Liver (tissue), 3 donors: ENCODE measurements at regions not wholly inside any gene's neighbourhood (a gene's known extent, or its start where the extent isn't known, plus 50 kb on each side); places are given as distances from the start of the nearest gene placed in this dataset.

Experiments
- CTCF ChIP-seq: fragments of 150-350 bp; IDR thresholded peaks from 2 replicates; pipeline ENCODE4 v1.5.1; 2017; ENCODE audit warnings: improper control_type of control experiment, low read depth, low read length; ENCODE audit not compliant: missing input control
- JUND ChIP-seq, 2 donors: IDR thresholded peaks; 2 replicates each; pipeline ENCODE4 v1.6.1; 2016; ENCODE audit warnings: antibody characterized with exemption in 2 of 2
- RAD21 ChIP-seq, 2 donors: IDR thresholded peaks; 2 replicates each; pipeline ENCODE4 v1.6.1; 2016; ENCODE audit warnings: antibody characterized with exemption in 2 of 2, mild to moderate bottlenecking in 2 of 2
- TF ChIP-seq, protein P1 (sequence below): IDR thresholded peaks from 2 replicates; pipeline ENCODE4 v1.6.1; 2016; ENCODE audit warnings: antibody characterized with exemption
- TF ChIP-seq, protein P2 (sequence below): IDR thresholded peaks from 2 replicates; pipeline ENCODE4 v1.6.1; 2016; ENCODE audit warnings: antibody characterized with exemption
- TF ChIP-seq, protein P3 (sequence below): IDR thresholded peaks from 2 replicates; pipeline ENCODE4 v1.6.1; 2016; ENCODE audit warnings: antibody characterized with exemption, mild to moderate bottlenecking
- TF ChIP-seq, protein P4 (sequence below): IDR thresholded peaks from 2 replicates; pipeline ENCODE4 v1.6.1; 2016; ENCODE audit warnings: antibody characterized with exemption
- donor health status: healthy.
- donor health status: healthy.

DNA sequence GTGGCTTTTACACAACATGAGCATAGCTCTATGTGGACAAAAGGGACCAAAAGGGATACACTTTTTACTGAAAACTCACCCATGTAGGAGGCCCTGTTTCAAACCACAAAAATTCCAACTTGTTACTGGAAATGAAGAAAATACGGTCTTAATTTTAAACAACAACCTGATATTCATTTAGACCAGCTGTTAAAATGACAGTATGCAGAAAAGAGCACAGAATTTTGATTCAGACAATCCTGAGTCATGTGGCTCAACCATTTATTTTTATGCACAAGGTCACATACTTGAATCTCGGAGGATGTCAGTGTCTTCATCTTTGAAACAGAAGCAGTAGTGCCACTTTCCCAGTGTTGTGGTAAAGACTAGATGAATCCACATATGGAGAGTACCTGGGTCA lies 426.5 kb upstream of the NFE2L3 start:
- TF ChIP-seq, protein P1, sequence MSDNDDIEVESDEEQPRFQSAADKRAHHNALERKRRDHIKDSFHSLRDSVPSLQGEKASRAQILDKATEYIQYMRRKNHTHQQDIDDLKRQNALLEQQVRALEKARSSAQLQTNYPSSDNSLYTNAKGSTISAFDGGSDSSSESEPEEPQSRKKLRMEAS, result no peak
- TF ChIP-seq CTCF (no peak), JUND (IDR thresholded peaks at IDR 0.05) (no peak), RAD21 (IDR thresholded peaks at IDR 0.05) (no peak)
- TF ChIP-seq, protein P2, sequence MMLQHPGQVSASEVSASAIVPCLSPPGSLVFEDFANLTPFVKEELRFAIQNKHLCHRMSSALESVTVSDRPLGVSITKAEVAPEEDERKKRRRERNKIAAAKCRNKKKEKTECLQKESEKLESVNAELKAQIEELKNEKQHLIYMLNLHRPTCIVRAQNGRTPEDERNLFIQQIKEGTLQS, result no peak
- TF ChIP-seq, protein P3, sequence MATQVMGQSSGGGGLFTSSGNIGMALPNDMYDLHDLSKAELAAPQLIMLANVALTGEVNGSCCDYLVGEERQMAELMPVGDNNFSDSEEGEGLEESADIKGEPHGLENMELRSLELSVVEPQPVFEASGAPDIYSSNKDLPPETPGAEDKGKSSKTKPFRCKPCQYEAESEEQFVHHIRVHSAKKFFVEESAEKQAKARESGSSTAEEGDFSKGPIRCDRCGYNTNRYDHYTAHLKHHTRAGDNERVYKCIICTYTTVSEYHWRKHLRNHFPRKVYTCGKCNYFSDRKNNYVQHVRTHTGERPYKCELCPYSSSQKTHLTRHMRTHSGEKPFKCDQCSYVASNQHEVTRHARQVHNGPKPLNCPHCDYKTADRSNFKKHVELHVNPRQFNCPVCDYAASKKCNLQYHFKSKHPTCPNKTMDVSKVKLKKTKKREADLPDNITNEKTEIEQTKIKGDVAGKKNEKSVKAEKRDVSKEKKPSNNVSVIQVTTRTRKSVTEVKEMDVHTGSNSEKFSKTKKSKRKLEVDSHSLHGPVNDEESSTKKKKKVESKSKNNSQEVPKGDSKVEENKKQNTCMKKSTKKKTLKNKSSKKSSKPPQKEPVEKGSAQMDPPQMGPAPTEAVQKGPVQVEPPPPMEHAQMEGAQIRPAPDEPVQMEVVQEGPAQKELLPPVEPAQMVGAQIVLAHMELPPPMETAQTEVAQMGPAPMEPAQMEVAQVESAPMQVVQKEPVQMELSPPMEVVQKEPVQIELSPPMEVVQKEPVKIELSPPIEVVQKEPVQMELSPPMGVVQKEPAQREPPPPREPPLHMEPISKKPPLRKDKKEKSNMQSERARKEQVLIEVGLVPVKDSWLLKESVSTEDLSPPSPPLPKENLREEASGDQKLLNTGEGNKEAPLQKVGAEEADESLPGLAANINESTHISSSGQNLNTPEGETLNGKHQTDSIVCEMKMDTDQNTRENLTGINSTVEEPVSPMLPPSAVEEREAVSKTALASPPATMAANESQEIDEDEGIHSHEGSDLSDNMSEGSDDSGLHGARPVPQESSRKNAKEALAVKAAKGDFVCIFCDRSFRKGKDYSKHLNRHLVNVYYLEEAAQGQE, result no peak
- TF ChIP-seq, protein P4, sequence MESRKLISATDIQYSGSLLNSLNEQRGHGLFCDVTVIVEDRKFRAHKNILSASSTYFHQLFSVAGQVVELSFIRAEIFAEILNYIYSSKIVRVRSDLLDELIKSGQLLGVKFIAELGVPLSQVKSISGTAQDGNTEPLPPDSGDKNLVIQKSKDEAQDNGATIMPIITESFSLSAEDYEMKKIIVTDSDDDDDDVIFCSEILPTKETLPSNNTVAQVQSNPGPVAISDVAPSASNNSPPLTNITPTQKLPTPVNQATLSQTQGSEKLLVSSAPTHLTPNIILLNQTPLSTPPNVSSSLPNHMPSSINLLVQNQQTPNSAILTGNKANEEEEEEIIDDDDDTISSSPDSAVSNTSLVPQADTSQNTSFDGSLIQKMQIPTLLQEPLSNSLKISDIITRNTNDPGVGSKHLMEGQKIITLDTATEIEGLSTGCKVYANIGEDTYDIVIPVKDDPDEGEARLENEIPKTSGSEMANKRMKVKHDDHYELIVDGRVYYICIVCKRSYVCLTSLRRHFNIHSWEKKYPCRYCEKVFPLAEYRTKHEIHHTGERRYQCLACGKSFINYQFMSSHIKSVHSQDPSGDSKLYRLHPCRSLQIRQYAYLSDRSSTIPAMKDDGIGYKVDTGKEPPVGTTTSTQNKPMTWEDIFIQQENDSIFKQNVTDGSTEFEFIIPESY, result no peak
